A673 (cell line): ENCODE measurements at regions not wholly inside any gene's neighbourhood (a gene's known extent, or its start where the extent isn't known, plus 50 kb on each side); places are given as distances from the start of the nearest gene placed in this dataset.

ENCODE experiments used
- BruUV-seq: library from RNA; stranded (reverse); fragments of 400-500 nt; replicated peaks from 2 replicates; lab custom pipeline; 2021; lab: Mats Ljungman, UMichigan
- CTCF ChIA-PET: fragments of 300-600 bp; sonication (Branson Sonifier 250); formaldehyde crosslinking; loops from one replicate; lab custom pipeline; 2022; ENCODE audit warnings: antibody characterized with exemption; lab: Charles Lee
- POLR2A ChIA-PET: fragments of 300-600 bp; sonication (Branson Sonifier 250); formaldehyde crosslinking; loops from one replicate; lab custom pipeline; 2022; ENCODE audit warnings: antibody characterized with exemption; ENCODE audit not compliant: low non-redundant PET; lab: Charles Lee
- DNase-seq: peaks from one replicate; pipeline ENCODE4 v3.0.0-alpha.2; 2015; ENCODE audit warnings: low spot score
- H3K27ac ChIP-seq: fragments of 200-600 bp; sonication (generic); 2 replicates; pipeline ENCODE4 v1.5.1; 2016; ENCODE audit warnings: mixed run types, low read depth, mild to moderate bottlenecking, mixed read lengths, antibody characterized with exemption, low read length; ENCODE audit not compliant: poor library complexity, severe bottlenecking
- H3K27me3 ChIP-seq: fragments of 200-600 bp; sonication (generic); replicated peaks from 2 replicates; pipeline ENCODE4 v1.6.1; 2017; ENCODE audit warnings: mixed run types, low read depth, mild to moderate bottlenecking, mixed read lengths, antibody characterized with exemption, low read length; ENCODE audit not compliant: insufficient read depth, poor library complexity
- H3K36me3 ChIP-seq: fragments of 200-600 bp; sonication (generic); 2 replicates; pipeline ENCODE4 v1.6.1; 2016; ENCODE audit warnings: mixed run types, mild to moderate bottlenecking, mixed read lengths, antibody characterized with exemption, low read length; ENCODE audit not compliant: insufficient read depth, poor library complexity, severe bottlenecking
- H3K4me1 ChIP-seq: fragments of 200-600 bp; sonication (generic); 2 replicates; pipeline ENCODE4 v1.6.1; 2017; ENCODE audit warnings: mixed run types, mild to moderate bottlenecking, mixed read lengths, antibody characterized with exemption, low read length; ENCODE audit not compliant: insufficient read depth, poor library complexity, severe bottlenecking
- H3K4me3 ChIP-seq: fragments of 200-600 bp; sonication (generic); 2 replicates; pipeline ENCODE4 v1.5.1; 2016; ENCODE audit warnings: low read depth, mixed run types, mild to moderate bottlenecking, mixed read lengths, low read length; ENCODE audit not compliant: poor library complexity, severe bottlenecking
- H3K9me3 ChIP-seq: fragments of 200-600 bp; sonication (generic); 2 replicates; pipeline ENCODE4 v1.6.1; 2016; ENCODE audit warnings: mixed run types, low read depth, mild to moderate bottlenecking, mixed read lengths, antibody characterized with exemption, low read length; ENCODE audit not compliant: poor library complexity, severe bottlenecking
- EZH2 ChIP-seq: fragments of 200-600 bp; sonication (generic); IDR thresholded peaks from 2 replicates; pipeline ENCODE4 v1.6.1; 2017; ENCODE audit warnings: borderline replicate concordance, low read depth, mild to moderate bottlenecking, mixed read lengths, antibody characterized with exemption, low read length; ENCODE audit not compliant: poor library complexity, severe bottlenecking
- intact Hi-C: fragments of 100-400 bp; cut with micrococcal nuclease; formaldehyde crosslinking; loops from one replicate; pipeline ENCODE4 v1.10.0; 2022; ENCODE audit not compliant: unreplicated experiment
- TF ChIP-seq, protein P1 (sequence below): fragments of 300-800, 200-600 bp; sonication (generic); conservative IDR thresholded peaks from 2 replicates; pipeline ENCODE4 v1.5.1; 2017; ENCODE audit warnings: low read depth, mild to moderate bottlenecking, antibody characterized with exemption, low read length, moderate library complexity, mixed read lengths

GRCh38 chr4:41358647-41359421 lies 102.1 kb downstream of the UCHL1 start:
- Histone ChIP-seq H3K27me3 (peaks cover 30% of the 10 kb centered on the region), H3K27ac (no peak overlapping the region), H3K36me3 (no peaks in the 10 kb centered on the region), H3K9me3 (no peaks in the 10 kb centered on the region), H3K4me1 (no peaks in the 10 kb centered on the region), H3K4me3 (no peak overlapping the region)
- TF ChIP-seq EZH2, result no peak
- TF ChIP-seq, protein P1, sequence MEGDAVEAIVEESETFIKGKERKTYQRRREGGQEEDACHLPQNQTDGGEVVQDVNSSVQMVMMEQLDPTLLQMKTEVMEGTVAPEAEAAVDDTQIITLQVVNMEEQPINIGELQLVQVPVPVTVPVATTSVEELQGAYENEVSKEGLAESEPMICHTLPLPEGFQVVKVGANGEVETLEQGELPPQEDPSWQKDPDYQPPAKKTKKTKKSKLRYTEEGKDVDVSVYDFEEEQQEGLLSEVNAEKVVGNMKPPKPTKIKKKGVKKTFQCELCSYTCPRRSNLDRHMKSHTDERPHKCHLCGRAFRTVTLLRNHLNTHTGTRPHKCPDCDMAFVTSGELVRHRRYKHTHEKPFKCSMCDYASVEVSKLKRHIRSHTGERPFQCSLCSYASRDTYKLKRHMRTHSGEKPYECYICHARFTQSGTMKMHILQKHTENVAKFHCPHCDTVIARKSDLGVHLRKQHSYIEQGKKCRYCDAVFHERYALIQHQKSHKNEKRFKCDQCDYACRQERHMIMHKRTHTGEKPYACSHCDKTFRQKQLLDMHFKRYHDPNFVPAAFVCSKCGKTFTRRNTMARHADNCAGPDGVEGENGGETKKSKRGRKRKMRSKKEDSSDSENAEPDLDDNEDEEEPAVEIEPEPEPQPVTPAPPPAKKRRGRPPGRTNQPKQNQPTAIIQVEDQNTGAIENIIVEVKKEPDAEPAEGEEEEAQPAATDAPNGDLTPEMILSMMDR, result no peak
- no TSS peak for BruUV-seq
- ChIA-PET CTCF (no interaction called here), POLR2A (no interaction called here)
- intact Hi-C loops, result no loop called here
- peak; percentile 9 for DNase-seq

GRCh38 chr4:41359422-41359775 lies 102.7 kb downstream of the UCHL1 start:
- Histone ChIP-seq H3K27ac (no peak overlapping the region), H3K4me1 (no peaks in the 10 kb centered on the region), H3K36me3 (no peaks in the 10 kb centered on the region), H3K4me3 (no peak overlapping the region), H3K27me3 (peaks cover 36% of the 10 kb centered on the region), H3K9me3 (no peaks in the 10 kb centered on the region)
- DNase-seq, result no peak
- no TSS peak for BruUV-seq
- TF ChIP-seq EZH2, result no peak
- TF ChIP-seq, protein P1, result no peak
- intact Hi-C loops, result no loop called here
- ChIA-PET POLR2A (no interaction called here), CTCF (no interaction called here)

DNA sequence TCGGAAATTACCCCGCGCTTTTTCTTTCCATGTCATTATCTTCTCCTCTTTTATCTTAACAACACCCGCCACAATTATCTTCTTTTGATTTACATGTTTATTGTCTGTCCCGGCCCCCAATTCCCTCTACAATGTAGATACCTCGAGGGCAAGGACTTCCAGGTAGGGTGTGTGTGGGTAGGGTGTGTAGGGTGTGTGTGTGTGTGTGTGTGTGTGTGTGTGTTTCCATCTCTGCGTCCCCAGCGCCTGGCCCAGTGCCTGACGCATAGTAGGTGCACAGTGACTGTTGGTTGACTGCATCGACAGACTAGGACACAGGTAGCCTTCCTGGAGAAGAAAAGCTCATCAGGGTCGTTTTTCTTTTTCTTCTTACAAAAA lies 103.1 kb downstream of the UCHL1 start:
- no peak for DNase-seq
- peaks cover 40% of the 10 kb centered on the region for H3K27me3 ChIP-seq
- ChIA-PET POLR2A (no interaction called here), CTCF (interaction anchor here (0.6 to 1.0 kb wide), 2 partner anchors 79 to 302 kb away, joined by 3 to 4 read pairs; no protein-coding TSS in a partner anchor)
- intact Hi-C loops, result no loop called here
- peak overlapping the region; percentile 60 for H3K4me3 ChIP-seq
- H3K27ac ChIP-seq, result no peak overlapping the region
- BruUV-seq, result no TSS peak
- no peaks in the 10 kb centered on the region for H3K4me1 ChIP-seq
- H3K36me3 ChIP-seq, result no peaks in the 10 kb centered on the region
- H3K9me3 ChIP-seq, result no peaks in the 10 kb centered on the region
- TF ChIP-seq, protein P1, result no peak
- no peak for TF ChIP-seq EZH2
